H7 (cell line): ENCODE measurements at regions not wholly inside any gene's neighbourhood (a gene's known extent, or its start where the extent isn't known, plus 50 kb on each side); places are given as distances from the start of the nearest gene placed in this dataset.
"Not testable (repeated sequence)": the region's sequence is repeated elsewhere in the genome, so short reads cannot be mapped to it uniquely, and the experiment has no call there.

Source experiments
- DNase-seq: peaks from one replicate; pipeline ENCODE4 v3.0.0; 2012
- H3K27me3 ChIP-seq: 2 replicates; pipeline ENCODE4 v1.6.0; 2011; ENCODE audit warnings: mild to moderate bottlenecking, low read length; ENCODE audit not compliant: control insufficient read depth, insufficient read depth
- H3K36me3 ChIP-seq: replicated peaks from 2 replicates; pipeline ENCODE4 v1.5.1; 2011; ENCODE audit warnings: low read length; ENCODE audit not compliant: control insufficient read depth, insufficient read depth
- H3K4me3 ChIP-seq: 2 replicates; pipeline ENCODE4 v1.5.1; 2011; ENCODE audit warnings: low read depth, mild to moderate bottlenecking, control low read depth, low read length, moderate library complexity; ENCODE audit not compliant: insufficient read depth

DNA sequence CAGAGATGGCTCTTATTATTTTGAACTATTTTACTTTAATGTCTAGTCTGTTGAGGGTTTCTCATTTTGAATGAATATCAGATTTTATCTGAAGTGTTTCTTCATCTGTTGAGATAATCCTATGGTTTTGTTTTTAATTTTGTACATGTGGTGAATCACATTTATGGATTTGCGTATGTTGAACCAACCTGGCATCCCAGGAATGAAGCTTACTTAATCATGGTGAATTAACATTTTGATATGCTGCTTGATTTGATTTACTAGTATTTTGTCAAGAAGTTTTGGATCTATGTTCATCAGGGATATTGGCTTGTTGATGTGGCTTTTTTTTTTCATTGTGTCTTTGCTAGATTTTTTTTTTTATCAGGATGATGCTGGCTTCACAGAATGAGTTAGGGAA lies 2390.9 kb downstream of the PCDH7 start:
- no peak for DNase-seq
- Histone ChIP-seq H3K4me3 (no peak overlapping the region), H3K27me3 (no peaks in the 10 kb centered on the region), H3K36me3 (no peaks in the 10 kb centered on the region)

DNA sequence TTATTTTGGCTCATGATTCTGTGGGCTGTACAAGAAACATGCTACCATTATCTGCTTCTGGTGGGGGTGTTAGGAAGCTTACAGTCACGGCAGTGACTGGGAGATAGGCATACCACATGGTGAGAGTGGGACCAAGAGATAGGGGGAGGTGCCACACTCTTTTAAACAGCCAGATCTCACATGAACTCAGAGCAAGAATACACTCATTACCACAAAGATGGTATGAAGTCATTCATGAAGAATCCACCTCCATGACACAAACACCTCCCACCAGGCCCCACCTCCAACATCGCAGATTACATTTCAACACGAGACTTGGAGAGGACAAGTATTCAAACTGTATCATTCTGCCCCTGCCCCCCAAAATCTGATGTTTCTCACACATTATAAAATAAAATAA lies 2396.7 kb downstream of the PCDH7 start:
- Histone ChIP-seq H3K36me3 (no peaks in the 10 kb centered on the region), H3K4me3 (no peak overlapping the region), H3K27me3 (no peaks in the 10 kb centered on the region)
- DNase-seq, result no peak

DNA sequence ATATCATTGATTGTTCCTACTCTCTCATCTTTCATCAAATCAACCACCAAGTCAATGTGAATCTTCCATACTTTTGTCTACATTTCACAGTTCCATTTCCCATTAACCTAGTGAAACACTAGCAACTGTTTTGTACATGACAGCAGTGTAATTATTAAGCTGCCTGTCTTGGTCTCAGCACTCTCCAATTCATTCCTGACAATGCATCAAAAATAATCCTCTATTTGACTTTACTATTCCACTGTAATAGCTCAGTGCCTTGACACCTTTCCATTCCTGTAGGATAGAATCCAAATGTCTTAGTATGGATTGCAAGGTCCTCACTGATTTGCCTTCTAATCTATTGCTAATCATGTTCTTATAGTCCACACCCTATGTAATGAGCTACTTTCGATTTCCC lies 2405.8 kb downstream of the PCDH7 start:
- no peak for DNase-seq
- H3K36me3 ChIP-seq, result no peaks in the 10 kb centered on the region
- no peak overlapping the region for H3K4me3 ChIP-seq
- H3K27me3 ChIP-seq, result no peaks in the 10 kb centered on the region

DNA sequence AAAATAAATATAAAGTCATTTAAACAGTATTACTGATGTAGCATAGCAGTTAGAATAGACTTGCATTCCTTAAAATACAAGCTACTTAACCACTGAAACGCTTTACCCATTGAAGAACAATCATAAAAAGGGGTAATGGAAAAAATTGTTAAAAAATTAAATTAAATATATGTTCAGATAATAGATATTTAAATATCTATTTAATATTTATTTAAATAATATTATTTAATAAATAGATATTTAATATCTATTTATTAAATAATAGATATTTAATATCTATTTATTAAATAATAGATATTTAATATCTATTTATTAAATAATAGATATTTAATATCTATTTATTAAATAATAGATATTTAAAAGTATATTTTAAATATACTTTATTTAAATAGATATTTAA lies 2410.5 kb downstream of the PCDH7 start:
- not testable (repeated sequence) for H3K36me3 ChIP-seq, H3K27me3 ChIP-seq, H3K4me3 ChIP-seq, DNase-seq

DNA sequence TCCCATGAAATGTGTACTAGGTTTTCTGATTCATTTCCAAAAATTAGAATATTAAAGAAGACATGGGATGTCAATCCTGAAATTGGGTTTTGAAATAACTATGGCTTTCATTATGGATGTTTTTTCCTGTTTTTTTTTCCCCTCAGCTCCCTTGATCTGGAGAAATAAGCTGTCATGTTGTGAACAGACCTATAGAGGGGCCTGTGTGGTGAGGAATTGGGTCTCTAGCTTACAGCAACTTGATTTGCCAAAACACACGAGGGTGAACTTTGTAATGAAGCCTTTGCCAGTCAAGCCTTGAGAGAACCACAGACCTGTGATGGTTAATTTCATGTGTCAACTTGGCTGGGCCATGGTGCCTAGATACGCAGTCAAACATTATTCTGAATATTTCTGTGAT lies 2413.6 kb downstream of the PCDH7 start:
- peak; percentile 13 for DNase-seq

DNA sequence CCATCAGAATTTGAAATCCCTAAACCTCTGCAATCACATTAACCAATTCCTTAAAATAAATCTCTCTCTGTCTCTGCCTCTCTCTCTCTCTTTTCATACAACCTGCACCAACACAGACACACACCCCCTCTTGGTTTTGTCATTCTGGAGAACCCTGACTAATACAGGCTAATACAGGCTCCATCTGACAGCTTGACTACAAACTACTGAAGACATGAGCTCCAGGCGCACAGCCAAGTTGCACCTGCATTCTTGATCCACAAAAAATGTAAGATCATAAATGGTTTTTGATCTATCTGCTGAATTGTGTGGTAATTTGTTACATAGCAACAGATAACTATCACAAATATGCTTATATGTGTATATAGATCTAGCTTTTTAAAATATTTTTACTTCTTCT lies 2414.2 kb downstream of the PCDH7 start:
- Histone ChIP-seq H3K27me3 (no peaks in the 10 kb centered on the region), H3K4me3 (no peak overlapping the region), H3K36me3 (no peaks in the 10 kb centered on the region)
- no peak for DNase-seq

More for the DNA sequence above, 2413.6 kb downstream of the PCDH7 start:
- Histone ChIP-seq H3K36me3 (no peaks in the 10 kb centered on the region), H3K27me3 (no peaks in the 10 kb centered on the region), H3K4me3 (no peak overlapping the region)

DNA sequence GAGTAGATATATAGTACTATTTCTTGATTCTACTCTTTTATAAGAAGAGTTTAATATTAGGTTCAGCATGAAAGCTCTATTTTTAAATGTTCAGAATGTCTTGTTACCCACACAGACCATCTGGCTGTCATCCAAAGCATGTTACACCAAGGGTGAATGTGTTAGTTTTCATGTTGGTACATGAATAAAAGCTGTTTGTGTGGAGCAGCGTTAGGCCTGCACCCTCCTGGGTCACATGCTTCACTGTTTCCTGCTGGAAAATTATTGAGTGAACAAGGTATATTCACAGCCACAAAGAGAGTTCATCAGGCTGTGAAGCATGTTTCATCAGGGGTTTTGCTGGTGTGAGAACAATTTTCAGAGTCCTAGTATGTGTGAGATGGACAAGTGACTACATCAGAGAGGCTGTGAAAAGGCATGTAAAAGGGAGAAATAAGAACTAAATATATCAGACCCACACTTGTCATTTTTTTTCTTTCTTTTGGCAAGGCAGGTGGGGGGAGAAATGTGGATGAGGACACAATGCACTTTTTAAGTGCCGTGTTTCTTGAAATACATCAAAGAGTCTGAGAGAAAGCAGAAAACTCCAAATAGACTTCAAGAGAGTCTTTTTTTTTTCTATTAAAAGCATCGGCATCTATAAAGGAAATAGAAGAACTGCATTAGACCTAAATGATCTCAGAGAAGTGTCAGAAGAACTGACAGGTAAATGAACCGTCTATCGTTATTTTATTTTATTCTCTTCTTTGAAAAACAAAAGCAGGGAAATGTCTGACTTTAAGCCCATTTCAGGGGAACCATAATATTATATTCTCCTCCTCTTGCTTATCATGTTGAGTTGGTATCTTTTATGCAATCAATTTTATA lies 2429.7 kb downstream of the PCDH7 start:
- no peak for DNase-seq
- H3K4me3 ChIP-seq, result no peak overlapping the region
- H3K36me3 ChIP-seq, result no peaks in the 10 kb centered on the region
- no peaks in the 10 kb centered on the region for H3K27me3 ChIP-seq

DNA sequence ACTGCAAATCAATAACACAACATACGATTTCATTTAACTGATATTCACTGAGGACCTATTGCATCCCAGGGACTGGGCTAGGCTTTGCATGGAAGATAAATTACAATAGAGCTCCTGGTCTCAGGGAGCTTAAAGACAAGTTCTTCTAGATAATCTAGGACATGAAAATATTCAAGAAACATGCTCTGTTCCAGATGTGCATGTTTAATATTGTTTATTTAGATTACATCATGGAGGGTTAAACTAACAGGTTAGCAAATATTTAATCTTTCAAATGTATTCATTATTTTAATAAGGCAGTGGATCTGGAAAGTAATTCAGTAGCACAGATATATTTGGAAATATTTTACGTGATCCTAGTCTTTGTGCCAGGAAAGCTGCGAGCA lies 2430.3 kb downstream of the PCDH7 start:
- no peaks in the 10 kb centered on the region for H3K27me3 ChIP-seq
- no peaks in the 10 kb centered on the region for H3K36me3 ChIP-seq
- H3K4me3 ChIP-seq, result no peak overlapping the region
- DNase-seq, result no peak

DNA sequence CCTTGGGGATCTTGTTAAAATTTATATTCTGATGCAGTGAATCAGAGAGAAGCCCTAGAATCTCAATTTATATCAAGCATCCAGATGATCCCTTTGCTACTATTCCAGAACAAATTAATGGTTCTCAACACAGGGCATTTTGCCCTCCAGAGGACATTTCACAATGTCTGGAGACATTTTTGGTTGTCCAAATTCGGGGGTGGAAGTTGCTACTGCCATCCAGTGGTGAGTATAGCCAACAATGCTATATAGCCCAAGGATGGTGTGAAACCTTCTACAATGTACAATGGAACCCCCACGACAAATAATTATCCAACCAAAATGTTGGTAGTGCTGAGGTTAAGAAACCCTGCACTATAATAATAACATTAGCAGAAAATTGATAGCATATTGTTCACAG lies 2440.0 kb downstream of the PCDH7 start:
- DNase-seq, result peak; percentile 2
- no peak overlapping the region for H3K4me3 ChIP-seq
- H3K36me3 ChIP-seq, result no peaks in the 10 kb centered on the region
- no peaks in the 10 kb centered on the region for H3K27me3 ChIP-seq

DNA sequence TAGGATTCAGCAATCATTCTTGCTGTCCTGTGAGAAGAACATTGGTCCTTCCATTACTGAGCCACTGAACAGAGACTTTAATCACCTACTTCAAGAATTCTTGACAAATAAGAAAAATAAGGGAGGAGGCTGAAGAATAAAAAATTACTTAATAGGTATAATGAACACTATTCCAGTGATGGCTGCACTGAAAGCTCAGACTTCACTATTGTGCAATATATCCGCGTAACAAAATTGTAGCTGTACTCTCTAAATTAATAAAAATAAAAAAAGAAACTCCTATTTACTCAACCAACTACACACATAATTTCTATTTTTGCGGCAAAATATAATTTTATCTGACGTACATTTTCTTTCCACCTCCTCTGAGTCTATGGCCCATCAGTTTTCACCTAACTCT lies 2441.0 kb downstream of the PCDH7 start:
- no peaks in the 10 kb centered on the region for H3K27me3 ChIP-seq
- DNase-seq, result no peak
- no peak overlapping the region for H3K4me3 ChIP-seq
- no peaks in the 10 kb centered on the region for H3K36me3 ChIP-seq

DNA sequence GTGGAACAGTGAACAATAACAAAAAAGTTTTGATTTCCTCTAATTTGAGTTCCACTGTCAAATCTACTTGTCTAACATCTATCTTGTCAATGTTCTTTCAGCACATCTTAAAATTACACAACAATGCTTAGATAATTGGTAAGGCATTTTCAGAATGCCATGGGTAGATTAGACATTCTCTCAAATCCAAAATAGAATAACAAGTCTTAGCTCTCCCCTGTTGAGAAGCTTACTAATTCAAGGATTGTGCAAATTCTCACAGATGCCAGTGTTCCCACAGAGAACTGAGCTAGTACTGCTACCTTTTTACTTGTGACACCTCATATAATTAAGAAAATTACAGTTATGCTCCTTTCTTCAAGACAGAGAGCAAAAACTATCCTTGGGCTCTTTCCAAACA lies 2442.0 kb downstream of the PCDH7 start:
- H3K27me3 ChIP-seq, result no peaks in the 10 kb centered on the region

DNA sequence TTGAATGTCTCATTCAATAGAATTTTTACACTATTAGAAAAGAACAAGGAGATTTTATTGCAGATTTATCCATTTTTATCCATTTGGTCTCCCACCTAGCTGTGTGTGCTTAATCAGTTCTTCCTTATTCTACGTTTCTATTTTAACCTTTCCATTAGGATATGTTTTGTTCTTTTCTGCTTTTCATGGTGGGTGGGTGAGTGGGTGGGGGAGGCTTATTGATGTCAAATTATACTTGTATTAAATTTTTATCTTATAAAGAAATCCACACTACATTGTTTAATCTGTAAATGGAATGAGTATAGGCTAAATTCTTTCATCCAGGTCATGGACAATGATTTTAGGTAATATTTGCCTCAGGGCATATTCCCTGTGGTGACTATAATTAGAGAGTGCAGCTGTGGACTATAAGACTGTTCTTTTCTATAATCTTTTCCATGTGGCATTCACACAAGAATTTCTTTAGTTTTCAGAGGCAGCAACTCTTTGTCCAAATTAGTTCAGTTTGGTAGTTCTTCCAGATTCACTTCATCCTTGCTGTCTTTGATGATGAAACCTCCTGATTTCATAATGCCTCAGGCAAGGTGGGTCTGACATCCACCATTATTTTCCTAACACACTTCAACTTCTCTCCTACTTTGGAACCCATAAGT lies 2451.8 kb downstream of the PCDH7 start:
- Histone ChIP-seq H3K4me3 (no peak overlapping the region), H3K36me3 (no peaks in the 10 kb centered on the region), H3K27me3 (no peaks in the 10 kb centered on the region)
- no peak for DNase-seq

More for the DNA sequence above, 2442.0 kb downstream of the PCDH7 start:
- H3K4me3 ChIP-seq, result no peak overlapping the region
- no peaks in the 10 kb centered on the region for H3K36me3 ChIP-seq
- no peak for DNase-seq

DNA sequence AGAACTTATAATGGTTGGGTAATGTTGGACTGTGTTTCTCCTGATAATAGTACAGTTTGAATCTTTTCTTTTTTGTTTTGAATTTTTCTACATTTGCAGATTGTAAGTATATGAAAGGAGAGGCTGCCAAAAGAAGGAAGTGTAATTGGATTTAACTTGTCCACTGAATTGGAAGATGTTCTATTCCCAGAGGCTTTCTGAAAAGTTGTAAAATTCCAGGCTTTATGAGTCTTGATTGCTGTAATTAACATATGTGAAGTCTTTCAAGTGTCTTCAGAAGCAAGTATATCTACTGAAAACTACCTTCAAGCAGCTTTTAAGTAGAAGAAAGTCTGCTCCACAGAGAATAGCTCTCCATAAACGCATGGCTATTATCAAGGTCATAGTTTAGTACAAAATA lies 2456.4 kb downstream of the PCDH7 start:
- DNase-seq, result no peak
- H3K4me3 ChIP-seq, result no peak overlapping the region
- H3K27me3 ChIP-seq, result no peaks in the 10 kb centered on the region
- no peaks in the 10 kb centered on the region for H3K36me3 ChIP-seq

DNA sequence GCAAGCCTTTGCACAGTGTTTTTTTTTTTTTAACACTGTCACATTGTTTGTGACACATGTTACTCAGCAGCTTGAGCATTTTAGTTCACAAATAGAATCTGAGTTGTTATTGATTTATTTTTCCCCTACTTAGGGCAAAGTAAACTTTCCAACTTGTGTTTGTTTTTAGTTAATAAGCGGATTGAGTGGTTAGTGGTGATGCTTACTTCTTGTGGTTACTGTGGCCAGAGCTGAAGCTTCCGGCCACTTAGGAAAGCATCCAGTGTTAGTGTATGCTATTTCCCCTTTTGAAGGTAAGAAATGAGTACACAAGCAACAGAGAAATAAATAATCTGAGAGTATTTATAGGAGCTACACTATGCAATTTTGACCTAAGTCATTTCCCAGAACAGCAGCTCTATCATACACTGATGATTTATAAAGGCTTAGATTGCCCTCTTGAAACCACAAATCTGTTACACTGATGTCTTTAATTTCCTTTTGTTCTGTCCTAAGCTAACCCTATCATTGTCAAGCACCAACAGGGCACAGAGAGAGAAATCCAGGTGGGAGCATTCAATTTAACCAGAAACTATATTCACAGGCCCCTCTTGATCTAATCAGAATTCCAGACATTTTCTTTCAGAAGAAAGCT lies 2464.6 kb downstream of the PCDH7 start:
- Histone ChIP-seq H3K36me3 (no peaks in the 10 kb centered on the region), H3K27me3 (no peaks in the 10 kb centered on the region), H3K4me3 (no peak overlapping the region)
- no peak for DNase-seq

DNA sequence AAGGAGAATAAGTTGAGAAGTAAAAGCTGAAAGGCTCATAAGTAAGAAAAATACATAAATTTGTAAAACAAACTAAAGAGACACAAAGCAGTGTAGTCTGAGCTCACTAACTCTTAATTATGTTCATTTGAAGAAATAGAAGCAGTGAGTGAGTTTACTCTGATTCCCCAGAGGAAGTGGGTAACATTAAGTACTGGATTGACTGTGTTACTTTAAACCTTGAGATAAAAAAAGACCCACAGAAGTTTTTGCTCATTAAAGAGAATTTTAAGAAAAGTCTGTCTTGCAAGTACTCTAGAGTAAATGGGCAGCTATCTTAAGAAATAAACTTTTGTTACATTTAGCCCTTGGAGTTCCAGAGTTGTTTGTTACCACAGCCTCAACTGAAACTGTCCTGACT lies 2466.9 kb downstream of the PCDH7 start:
- DNase-seq, result no peak
- no peaks in the 10 kb centered on the region for H3K27me3 ChIP-seq
- H3K36me3 ChIP-seq, result no peaks in the 10 kb centered on the region
- H3K4me3 ChIP-seq, result no peak overlapping the region
